K562 (cell line): ENCODE measurements at regions not wholly inside any gene's neighbourhood (a gene's known extent, or its start where the extent isn't known, plus 50 kb on each side); places are given as distances from the start of the nearest gene placed in this dataset.
A peak's percentile ranks its signal among the peaks of the same experiment; 100 is the strongest.

ENCODE experiments used
- ARID1B ChIP-seq: fragments of 450-650 bp; IDR thresholded peaks from 2 replicates; pipeline ENCODE4 v1.6.1; 2016; ENCODE audit warnings: antibody characterized with exemption, mild to moderate bottlenecking, inconsistent platforms
- DPF2 ChIP-seq: fragments of 450-650 bp; IDR thresholded peaks from 2 replicates; pipeline ENCODE4 v1.6.1; 2016
- FOSL1 ChIP-seq: fragments of 200-800 bp; sonication (Bioruptor generic); conservative IDR thresholded peaks from 2 replicates; pipeline ENCODE4 v1.6.1; 2016; ENCODE audit warnings: missing genetic modification characterization, missing compliant biosample characterization
- LCOR ChIP-seq: sonication (generic); formaldehyde crosslinking; IDR thresholded peaks from 2 replicates; pipeline ENCODE4 v1.8.0; 2022; ENCODE audit warnings: mild to moderate bottlenecking, missing genetic modification reagents
- MAFF ChIP-seq: IDR thresholded peaks from 2 replicates; pipeline ENCODE4 v1.6.1; 2012; ENCODE audit warnings: low read length, improper control_type of control experiment
- POLR2AphosphoS5 ChIP-seq: IDR thresholded peaks from 2 replicates; pipeline ENCODE4 v1.6.1; 2011; ENCODE audit warnings: mild to moderate bottlenecking, low read depth, low read length, moderate library complexity; ENCODE audit not compliant: control insufficient read depth, insufficient read depth
- RUNX1 ChIP-seq: sonication (generic); IDR thresholded peaks from 2 replicates; pipeline ENCODE4 v1.6.1; 2016; ENCODE audit warnings: antibody characterized with exemption, low read depth
- TAL1 ChIP-seq: fragments of 450-650 bp; IDR thresholded peaks from 2 replicates; pipeline ENCODE4 v1.6.1; 2016; ENCODE audit warnings: mild to moderate bottlenecking
- TCF3 ChIP-seq: sonication (generic); formaldehyde crosslinking; IDR thresholded peaks from 2 replicates; pipeline ENCODE4 v1.4.0; 2020; ENCODE audit warnings: mild to moderate bottlenecking, missing genetic modification reagents
- ZEB2 ChIP-seq: fragments of 450-650 bp; IDR thresholded peaks from 2 replicates; pipeline ENCODE4 v1.6.1; 2016
- ZNF316 ChIP-seq: fragments of 450-650 bp; IDR thresholded peaks from 2 replicates; pipeline ENCODE4 v1.6.1; 2016
- TF ChIP-seq, protein P1 (sequence below): fragments of 250-450 bp; sonication (Bioruptor Pico); IDR thresholded peaks from 2 replicates; pipeline ENCODE4 v1.5.0; 2021; ENCODE audit warnings: mild to moderate bottlenecking, borderline replicate concordance
- TF ChIP-seq, protein P2 (sequence below): sonication (generic); formaldehyde crosslinking; IDR thresholded peaks from 2 replicates; pipeline ENCODE4 v1.8.0; 2022; ENCODE audit warnings: mild to moderate bottlenecking, missing genetic modification reagents
- TF ChIP-seq, protein P3 (sequence below): fragments of 250-450 bp; sonication (Bioruptor Pico); IDR thresholded peaks from 2 replicates; pipeline ENCODE4 v1.4.0; 2020
- TF ChIP-seq, protein P4 (sequence below): fragments of 250-450 bp; sonication (Bioruptor Pico); IDR thresholded peaks from 2 replicates; pipeline ENCODE4 v1.4.0; 2020

DNA sequence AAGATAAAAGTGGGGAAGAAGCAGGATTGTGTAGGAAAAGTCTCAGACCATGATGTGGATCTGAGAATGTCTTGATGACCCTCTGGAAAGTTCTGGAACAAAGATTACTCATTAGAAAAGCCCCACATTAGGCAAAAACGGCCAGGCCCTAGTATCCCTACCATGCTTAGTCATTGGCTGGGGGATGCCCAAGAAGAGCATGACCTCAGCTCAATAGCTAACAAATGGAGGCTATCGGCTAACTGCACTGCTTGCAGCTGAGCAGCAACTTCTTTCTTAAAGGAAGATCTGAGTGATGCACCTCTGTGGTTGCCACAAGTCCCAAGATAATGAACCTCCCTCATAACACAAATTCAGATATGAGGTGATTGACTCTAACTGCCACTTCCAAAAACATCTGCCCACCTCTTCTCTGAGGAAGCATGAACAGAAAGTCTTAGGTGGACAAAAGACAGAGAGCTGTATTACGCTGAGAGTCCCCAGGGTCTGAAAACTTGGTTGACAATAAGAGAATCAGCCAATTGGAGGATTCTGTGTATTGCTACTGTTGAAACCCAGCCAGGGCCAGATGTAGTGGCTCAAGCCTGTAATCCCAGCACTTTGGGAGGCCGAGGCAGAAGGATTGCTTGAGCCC, 64.6 kb upstream of the AK4 start (continued):
- TF ChIP-seq, protein P1, sequence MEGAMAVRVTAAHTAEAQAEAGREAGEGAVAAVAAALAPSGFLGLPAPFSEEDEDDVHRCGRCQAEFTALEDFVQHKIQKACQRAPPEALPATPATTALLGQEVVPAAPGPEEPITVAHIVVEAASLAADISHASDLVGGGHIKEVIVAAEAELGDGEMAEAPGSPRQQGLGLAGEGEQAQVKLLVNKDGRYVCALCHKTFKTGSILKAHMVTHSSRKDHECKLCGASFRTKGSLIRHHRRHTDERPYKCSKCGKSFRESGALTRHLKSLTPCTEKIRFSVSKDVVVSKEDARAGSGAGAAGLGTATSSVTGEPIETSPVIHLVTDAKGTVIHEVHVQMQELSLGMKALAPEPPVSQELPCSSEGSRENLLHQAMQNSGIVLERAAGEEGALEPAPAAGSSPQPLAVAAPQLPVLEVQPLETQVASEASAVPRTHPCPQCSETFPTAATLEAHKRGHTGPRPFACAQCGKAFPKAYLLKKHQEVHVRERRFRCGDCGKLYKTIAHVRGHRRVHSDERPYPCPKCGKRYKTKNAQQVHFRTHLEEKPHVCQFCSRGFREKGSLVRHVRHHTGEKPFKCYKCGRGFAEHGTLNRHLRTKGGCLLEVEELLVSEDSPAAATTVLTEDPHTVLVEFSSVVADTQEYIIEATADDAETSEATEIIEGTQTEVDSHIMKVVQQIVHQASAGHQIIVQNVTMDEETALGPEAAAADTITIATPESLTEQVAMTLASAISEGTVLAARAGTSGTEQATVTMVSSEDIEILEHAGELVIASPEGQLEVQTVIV: no peak
- TF ChIP-seq ZEB2 (peak; percentile 47; the same call in 1 of the 2 replicates), DPF2 (peak; percentile 54), FOSL1 (tag) (peak; percentile 52; the same call in 1 of the 2 replicates), ZNF316 (peak; percentile 76), TAL1 (peak; percentile 31; the same call in 1 of the 2 replicates), TCF3 (CRISPR knock-in tag) (peak; percentile 71), ARID1B (peak; percentile 75), MAFF (peak; percentile 55; the same call in 1 of the 2 replicates), RUNX1 (no peak), POLR2AphosphoS5 (peak; percentile 56; the same call in 1 of the 2 replicates), LCOR (no peak)
- TF ChIP-seq, protein P2, sequence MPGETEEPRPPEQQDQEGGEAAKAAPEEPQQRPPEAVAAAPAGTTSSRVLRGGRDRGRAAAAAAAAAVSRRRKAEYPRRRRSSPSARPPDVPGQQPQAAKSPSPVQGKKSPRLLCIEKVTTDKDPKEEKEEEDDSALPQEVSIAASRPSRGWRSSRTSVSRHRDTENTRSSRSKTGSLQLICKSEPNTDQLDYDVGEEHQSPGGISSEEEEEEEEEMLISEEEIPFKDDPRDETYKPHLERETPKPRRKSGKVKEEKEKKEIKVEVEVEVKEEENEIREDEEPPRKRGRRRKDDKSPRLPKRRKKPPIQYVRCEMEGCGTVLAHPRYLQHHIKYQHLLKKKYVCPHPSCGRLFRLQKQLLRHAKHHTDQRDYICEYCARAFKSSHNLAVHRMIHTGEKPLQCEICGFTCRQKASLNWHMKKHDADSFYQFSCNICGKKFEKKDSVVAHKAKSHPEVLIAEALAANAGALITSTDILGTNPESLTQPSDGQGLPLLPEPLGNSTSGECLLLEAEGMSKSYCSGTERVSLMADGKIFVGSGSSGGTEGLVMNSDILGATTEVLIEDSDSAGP (CRISPR knock-in tag): no peak
- TF ChIP-seq, protein P3, sequence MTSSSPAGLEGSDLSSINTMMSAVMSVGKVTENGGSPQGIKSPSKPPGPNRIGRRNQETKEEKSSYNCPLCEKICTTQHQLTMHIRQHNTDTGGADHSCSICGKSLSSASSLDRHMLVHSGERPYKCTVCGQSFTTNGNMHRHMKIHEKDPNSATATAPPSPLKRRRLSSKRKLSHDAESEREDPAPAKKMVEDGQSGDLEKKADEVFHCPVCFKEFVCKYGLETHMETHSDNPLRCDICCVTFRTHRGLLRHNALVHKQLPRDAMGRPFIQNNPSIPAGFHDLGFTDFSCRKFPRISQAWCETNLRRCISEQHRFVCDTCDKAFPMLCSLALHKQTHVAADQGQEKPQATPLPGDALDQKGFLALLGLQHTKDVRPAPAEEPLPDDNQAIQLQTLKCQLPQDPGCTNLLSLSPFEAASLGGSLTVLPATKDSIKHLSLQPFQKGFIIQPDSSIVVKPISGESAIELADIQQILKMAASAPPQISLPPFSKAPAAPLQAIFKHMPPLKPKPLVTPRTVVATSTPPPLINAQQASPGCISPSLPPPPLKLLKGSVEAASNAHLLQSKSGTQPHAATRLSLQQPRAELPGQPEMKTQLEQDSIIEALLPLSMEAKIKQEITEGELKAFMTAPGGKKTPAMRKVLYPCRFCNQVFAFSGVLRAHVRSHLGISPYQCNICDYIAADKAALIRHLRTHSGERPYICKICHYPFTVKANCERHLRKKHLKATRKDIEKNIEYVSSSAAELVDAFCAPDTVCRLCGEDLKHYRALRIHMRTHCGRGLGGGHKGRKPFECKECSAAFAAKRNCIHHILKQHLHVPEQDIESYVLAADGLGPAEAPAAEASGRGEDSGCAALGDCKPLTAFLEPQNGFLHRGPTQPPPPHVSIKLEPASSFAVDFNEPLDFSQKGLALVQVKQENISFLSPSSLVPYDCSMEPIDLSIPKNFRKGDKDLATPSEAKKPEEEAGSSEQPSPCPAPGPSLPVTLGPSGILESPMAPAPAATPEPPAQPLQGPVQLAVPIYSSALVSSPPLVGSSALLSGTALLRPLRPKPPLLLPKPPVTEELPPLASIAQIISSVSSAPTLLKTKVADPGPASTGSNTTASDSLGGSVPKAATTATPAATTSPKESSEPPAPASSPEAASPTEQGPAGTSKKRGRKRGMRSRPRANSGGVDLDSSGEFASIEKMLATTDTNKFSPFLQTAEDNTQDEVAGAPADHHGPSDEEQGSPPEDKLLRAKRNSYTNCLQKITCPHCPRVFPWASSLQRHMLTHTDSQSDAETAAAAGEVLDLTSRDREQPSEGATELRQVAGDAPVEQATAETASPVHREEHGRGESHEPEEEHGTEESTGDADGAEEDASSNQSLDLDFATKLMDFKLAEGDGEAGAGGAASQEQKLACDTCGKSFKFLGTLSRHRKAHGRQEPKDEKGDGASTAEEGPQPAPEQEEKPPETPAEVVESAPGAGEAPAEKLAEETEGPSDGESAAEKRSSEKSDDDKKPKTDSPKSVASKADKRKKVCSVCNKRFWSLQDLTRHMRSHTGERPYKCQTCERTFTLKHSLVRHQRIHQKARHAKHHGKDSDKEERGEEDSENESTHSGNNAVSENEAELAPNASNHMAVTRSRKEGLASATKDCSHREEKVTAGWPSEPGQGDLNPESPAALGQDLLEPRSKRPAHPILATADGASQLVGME (CRISPR knock-in tag): no peak
- TF ChIP-seq, protein P4, sequence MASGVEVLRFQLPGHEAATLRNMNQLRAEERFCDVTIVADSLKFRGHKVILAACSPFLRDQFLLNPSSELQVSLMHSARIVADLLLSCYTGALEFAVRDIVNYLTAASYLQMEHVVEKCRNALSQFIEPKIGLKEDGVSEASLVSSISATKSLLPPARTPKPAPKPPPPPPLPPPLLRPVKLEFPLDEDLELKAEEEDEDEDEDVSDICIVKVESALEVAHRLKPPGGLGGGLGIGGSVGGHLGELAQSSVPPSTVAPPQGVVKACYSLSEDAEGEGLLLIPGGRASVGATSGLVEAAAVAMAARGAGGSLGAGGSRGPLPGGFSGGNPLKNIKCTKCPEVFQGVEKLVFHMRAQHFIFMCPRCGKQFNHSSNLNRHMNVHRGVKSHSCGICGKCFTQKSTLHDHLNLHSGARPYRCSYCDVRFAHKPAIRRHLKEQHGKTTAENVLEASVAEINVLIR (CRISPR knock-in tag): no peak
